SK-N-SH (cell line): ENCODE measurements at regions not wholly inside any gene's neighbourhood (a gene's known extent, or its start where the extent isn't known, plus 50 kb on each side); places are given as distances from the start of the nearest gene placed in this dataset.

ENCODE experiments used
- CTCF ChIA-PET: fragments of 300-600, 350-600 bp; formaldehyde crosslinking; extraction: SDS; loops from one replicate; lab custom pipeline; 2021; lab: Yijun Ruan, JAX
- POLR2A ChIA-PET: fragments of 350-600 bp; sonication (Branson Sonifier 250); formaldehyde crosslinking; extraction: SDS; loops from one replicate; lab custom pipeline; 2020; ENCODE audit warnings: antibody characterized with exemption, inconsistent platforms; lab: Yijun Ruan, JAX
- DNase-seq: peaks from one replicate; pipeline ENCODE4 v3.0.0; 2012
- H2AFZ ChIP-seq: fragments of 200-600 bp; sonication (generic); 2 replicates; pipeline ENCODE4 v1.8.1; 2016; ENCODE audit warnings: antibody characterized with exemption, mild to moderate bottlenecking, low read depth
- H3F3A ChIP-seq: fragments of 200-600 bp; sonication (generic); replicated peaks from 2 replicates; pipeline ENCODE3; 2016; ENCODE audit warnings: antibody characterized with exemption, mild to moderate bottlenecking; ENCODE audit not compliant: insufficient read depth
- H3K27ac ChIP-seq, 2 experiments: fragments of 200-500 bp in 1 of 2; fragments of 200-600 bp in 1 of 2; sonication (Bioruptor generic) in 1 of 2; sonication (generic), shearing (Covaris generic) in 1 of 2; 2 replicates each; pipeline versions ENCODE4 v1.5.1 to v1.6.1; 2014 to 2016; ENCODE audit warnings: low read depth in 2 of 2, inconsistent platforms in 1 of 2, low read length in 1 of 2, mild to moderate bottlenecking in 1 of 2, mixed read lengths in 1 of 2
- H3K27me3 ChIP-seq: fragments of 200-600 bp; sonication (generic), shearing (Covaris generic); 2 replicates; pipeline ENCODE4 v1.6.1; 2016; ENCODE audit warnings: mixed run types; ENCODE audit not compliant: insufficient read depth
- H3K36me3 ChIP-seq, 2 experiments: fragments of 200-500 bp in 1 of 2; fragments of 200-600 bp in 1 of 2; sonication (Bioruptor generic) in 1 of 2; sonication (generic) in 1 of 2; replicated peaks in 1 of 2; 2 replicates each; pipeline versions ENCODE3 to v1.5.1; 2014 to 2016; ENCODE audit warnings: low read length in 1 of 2, mild to moderate bottlenecking in 1 of 2; ENCODE audit not compliant: insufficient read depth in 2 of 2, control insufficient read depth in 1 of 2
- H3K4me1 ChIP-seq, 2 experiments: fragments of 200-500 bp in 1 of 2; fragments of 200-600 bp in 1 of 2; sonication (Bioruptor generic) in 1 of 2; sonication (generic), shearing (Covaris generic) in 1 of 2; 2 replicates each; pipeline versions ENCODE4 v1.5.1 to v1.6.1; 2014 to 2016; ENCODE audit warnings: low read depth in 1 of 2, low read length in 1 of 2, mixed run types in 1 of 2; ENCODE audit not compliant: insufficient read depth in 2 of 2, control insufficient read depth in 1 of 2
- H3K4me2 ChIP-seq: fragments of 200-600 bp; sonication (generic), shearing (Covaris generic); 2 replicates; pipeline ENCODE4 v1.6.1; 2017; ENCODE audit warnings: mixed run types
- H3K4me3 ChIP-seq, 2 experiments: fragments of 200-500 bp in 1 of 2; fragments of 200-600 bp in 1 of 2; sonication (Bioruptor generic) in 1 of 2; sonication (generic), shearing (Covaris generic) in 1 of 2; 2 replicates each; pipeline versions ENCODE4 v1.5.1 to v1.8.1; 2014 to 2016; ENCODE audit warnings: low read depth in 2 of 2, inconsistent platforms in 1 of 2, low read length in 1 of 2, mild to moderate bottlenecking in 1 of 2, mixed read lengths in 1 of 2, moderate library complexity in 1 of 2
- H3K79me2 ChIP-seq: fragments of 200-600 bp; sonication (generic); 2 replicates; pipeline ENCODE4 v1.8.1; 2017; ENCODE audit warnings: mild to moderate bottlenecking; ENCODE audit not compliant: insufficient read depth
- H3K9ac ChIP-seq: fragments of 200-600 bp; sonication (generic); 2 replicates; pipeline ENCODE4 v1.6.1; 2017; ENCODE audit warnings: mixed run types
- H3K9me2 ChIP-seq: fragments of 200-600 bp; sonication (generic); 2 replicates; pipeline ENCODE4 v1.6.1; 2017; ENCODE audit warnings: mixed run types
- H3K9me3 ChIP-seq: fragments of 200-600 bp; sonication (generic); 2 replicates; pipeline ENCODE4 v1.6.1; 2017; ENCODE audit warnings: mixed run types, mild to moderate bottlenecking, moderate library complexity
- H4K20me1 ChIP-seq: fragments of 200-600 bp; sonication (generic); 2 replicates; pipeline ENCODE4 v1.6.1; 2017; ENCODE audit warnings: mild to moderate bottlenecking, mixed run types; ENCODE audit not compliant: insufficient read depth
- ELF1 ChIP-seq: IDR thresholded peaks from 2 replicates; pipeline ENCODE4 v1.4.0; 2012
- EP300 ChIP-seq, 2 experiments: IDR thresholded peaks; 2 replicates each; pipeline versions ENCODE4 v1.4.0 to v1.6.1; 2012; ENCODE audit warnings: borderline replicate concordance in 1 of 2, low read depth in 1 of 2, low read length in 1 of 2
- FOXM1 ChIP-seq: IDR thresholded peaks from 2 replicates; pipeline ENCODE4 v1.4.0; 2012; ENCODE audit warnings: low read depth, mild to moderate bottlenecking
- GABPA ChIP-seq: IDR thresholded peaks from 2 replicates; pipeline ENCODE4 v1.4.0; 2012; ENCODE audit warnings: low read depth, mild to moderate bottlenecking
- IRF3 ChIP-seq: fragments of 150-350 bp; IDR thresholded peaks from 2 replicates; pipeline ENCODE4 v1.6.1; 2016; ENCODE audit warnings: mild to moderate bottlenecking, low read depth, low read length
- MEF2A ChIP-seq: IDR thresholded peaks from 2 replicates; pipeline ENCODE4 v1.4.0; 2012; ENCODE audit warnings: low read depth, borderline replicate concordance
- MXI1 ChIP-seq: IDR thresholded peaks from 2 replicates; pipeline ENCODE4 v1.6.1; 2012; ENCODE audit warnings: mild to moderate bottlenecking, low read depth, low read length, improper control_type of control experiment
- NFIC ChIP-seq: IDR thresholded peaks from 2 replicates; pipeline ENCODE4 v1.4.0; 2012; ENCODE audit warnings: borderline replicate concordance
- NRF1 ChIP-seq: IDR thresholded peaks from 2 replicates; pipeline ENCODE4 v1.6.1; 2012; ENCODE audit warnings: low read depth, mild to moderate bottlenecking, low read length
- PBX3 ChIP-seq: IDR thresholded peaks from 2 replicates; pipeline ENCODE4; 2012
- RAD21 ChIP-seq: IDR thresholded peaks from 2 replicates; pipeline ENCODE4 v1.6.1; 2012; ENCODE audit warnings: mild to moderate bottlenecking, low read length
- REST ChIP-seq: IDR thresholded peaks from 2 replicates; pipeline ENCODE4 v1.6.1; 2012; ENCODE audit warnings: mild to moderate bottlenecking, low read depth, low read length, moderate library complexity
- RFX5 ChIP-seq: IDR thresholded peaks from 2 replicates; pipeline ENCODE4 v1.6.1; 2012; ENCODE audit warnings: mild to moderate bottlenecking, improper control_type of control experiment, low read length
- RXRA ChIP-seq: IDR thresholded peaks from 2 replicates; pipeline ENCODE4 v1.4.0; 2012; ENCODE audit warnings: low read depth, mild to moderate bottlenecking, borderline replicate concordance
- SIN3A ChIP-seq: IDR thresholded peaks from 2 replicates; pipeline ENCODE4 v1.6.1; 2012; ENCODE audit warnings: low read depth, mild to moderate bottlenecking, low read length, moderate library complexity, borderline replicate concordance
- SMC3 ChIP-seq: IDR thresholded peaks from 2 replicates; pipeline ENCODE4 v1.6.1; 2012; ENCODE audit warnings: low read depth, low read length, improper control_type of control experiment
- TEAD4 ChIP-seq: IDR thresholded peaks from 2 replicates; pipeline ENCODE4 v1.4.0; 2012; ENCODE audit warnings: mild to moderate bottlenecking, borderline replicate concordance; ENCODE audit not compliant: insufficient read depth
- USF1 ChIP-seq: IDR thresholded peaks from 2 replicates; pipeline ENCODE4 v1.4.0; 2012; ENCODE audit warnings: low read depth, borderline replicate concordance
- YY1 ChIP-seq: IDR thresholded peaks from 2 replicates; pipeline ENCODE4 v1.4.0; 2012; ENCODE audit warnings: low read depth, mild to moderate bottlenecking
- WGBS: methylation state at CpG from one replicate; pipeline ENCODE4 v1.1.6; 2017; ENCODE audit warnings: low lambda C conversion rate; 5-methylcytosine and 5-hydroxymethylcytosine counted together

GRCh38 chr1:36614571-36614970, 131.9 kb upstream of the CSF3R start:
- H3F3A ChIP-seq = no peaks in the 10 kb centered on the region
- H3K9me3 ChIP-seq = no peaks in the 10 kb centered on the region
- no peak overlapping the region for H2AFZ ChIP-seq
- H3K79me2 ChIP-seq = no peaks in the 10 kb centered on the region
- no peak for DNase-seq
- H3K9ac ChIP-seq = no peak overlapping the region
- H3K4me1 ChIP-seq = no peaks in the 10 kb centered on the region
- CTCF ChIA-PET = interaction anchor here (1.0 to 1.3 kb wide), 2 partner anchors 8 to 20 kb away, joined by 3 read pairs; no protein-coding TSS in a partner anchor
- no peak overlapping the region for H3K27ac ChIP-seq
- H3K9me2 ChIP-seq = no peaks in the 10 kb centered on the region
- no peaks in the 10 kb centered on the region for H4K20me1 ChIP-seq
- TF ChIP-seq REST (no peak), NFIC (no peak), PBX3 (no peak), TEAD4 (no peak), RXRA (no peak), MEF2A (no peak), MXI1 (no peak)
- H3K4me2 ChIP-seq = no peak overlapping the region
- H3K4me3 ChIP-seq = no peak overlapping the region
- 62% methylated on average over 3 of the region's 3 CpGs for WGBS
- POLR2A ChIA-PET = no interaction called here
- H3K36me3 ChIP-seq = no peaks in the 10 kb centered on the region
- no peaks in the 10 kb centered on the region for H3K27me3 ChIP-seq

GRCh38 chr1:36613721-36614120, 131.0 kb upstream of the CSF3R start:
- H3K9me2 ChIP-seq = no peaks in the 10 kb centered on the region
- H4K20me1 ChIP-seq = no peaks in the 10 kb centered on the region
- H3K27ac ChIP-seq = no peak overlapping the region
- H3K9me3 ChIP-seq = no peaks in the 10 kb centered on the region
- WGBS = 22% methylated on average over 3 of the region's 3 CpGs
- no peak for DNase-seq
- no peak overlapping the region for H3K4me3 ChIP-seq
- no peaks in the 10 kb centered on the region for H3K79me2 ChIP-seq
- ChIA-PET POLR2A (no interaction called here), CTCF (interaction anchor here (1.0 kb wide), 1 partner anchor 21 kb away, joined by 3 read pairs; no protein-coding TSS in a partner anchor)
- no peak overlapping the region for H3K4me2 ChIP-seq
- H3K27me3 ChIP-seq = no peaks in the 10 kb centered on the region
- H3K4me1 ChIP-seq = no peaks in the 10 kb centered on the region
- no peak overlapping the region for H3K9ac ChIP-seq
- H3F3A ChIP-seq = no peaks in the 10 kb centered on the region
- H3K36me3 ChIP-seq = no peaks in the 10 kb centered on the region
- H2AFZ ChIP-seq = no peak overlapping the region
- TF ChIP-seq NRF1 = no peak
- no peak for TF ChIP-seq RXRA
- TF ChIP-seq RAD21 = no peak
- TF ChIP-seq USF1 = no peak
- TF ChIP-seq RFX5 = no peak
- no peak for TF ChIP-seq IRF3
- no peak for TF ChIP-seq SIN3A
- no peak for TF ChIP-seq SMC3
- TF ChIP-seq YY1 = no peak
- no peak for TF ChIP-seq ELF1
- TF ChIP-seq GABPA = no peak
- no peak for TF ChIP-seq REST
- TF ChIP-seq EP300 (IDR thresholded peaks at IDR 0.05; ENCODE audit: borderline replicate concordance in 1 of 2, low read depth in 1 of 2, low read length in 1 of 2) = no peak
- no peak for TF ChIP-seq TEAD4
- TF ChIP-seq FOXM1 = no peak
